ENCODE measurements at regions not wholly inside any gene's neighbourhood (a gene's known extent, or its start where the extent isn't known, plus 50 kb on each side); places are given as distances from the start of the nearest gene placed in this dataset.

GRCh38 chr10:23912884-23913404 is 296.0 kb upstream of the KIAA1217 start:
- TF ChIP-seq CTCF (IDR thresholded peaks at IDR 0.05) = no peak
- no peak for TF ChIP-seq POLR2A (IDR thresholded peaks at IDR 0.05)
